DND-41 (cell line): ENCODE measurements at regions not wholly inside any gene's neighbourhood (a gene's known extent, or its start where the extent isn't known, plus 50 kb on each side); places are given as distances from the start of the nearest gene placed in this dataset.

Source experiments
- ATAC-seq: fragments of 200-7000 bp; cut with Tn5 transposase; 3 replicates; pipeline ENCODE4 v1.9.1; 2021; ENCODE audit warnings: low read depth; ENCODE audit not compliant: insufficient read depth
- DNase-seq: peaks from one replicate; pipeline ENCODE4 v3.0.0-alpha.2; 2020
- H2AFZ ChIP-seq: 2 replicates; pipeline ENCODE4 v1.6.0; 2012; ENCODE audit warnings: low read depth, low read length
- H3K27ac ChIP-seq: 2 replicates; pipeline ENCODE4 v1.5.1; 2012; ENCODE audit warnings: low read length, inconsistent platforms
- H3K27me3 ChIP-seq: fragments of 200-600 bp; sonication (generic); 2 replicates; pipeline ENCODE4 v1.6.0; 2012; ENCODE audit warnings: low read length, mild to moderate bottlenecking, inconsistent platforms; ENCODE audit not compliant: insufficient read depth, poor library complexity
- H3K36me3 ChIP-seq: 2 replicates; pipeline ENCODE4 v1.5.1; 2012; ENCODE audit warnings: low read length, inconsistent platforms; ENCODE audit not compliant: insufficient read depth
- H3K4me1 ChIP-seq: 2 replicates; pipeline ENCODE4 v1.5.1; 2012; ENCODE audit warnings: mild to moderate bottlenecking, low read length; ENCODE audit not compliant: insufficient read depth
- H3K4me2 ChIP-seq: 2 replicates; pipeline ENCODE4 v1.6.0; 2012; ENCODE audit warnings: mild to moderate bottlenecking, moderate library complexity, low read length, inconsistent platforms; ENCODE audit not compliant: insufficient read depth
- H3K4me3 ChIP-seq, 2 experiments: fragments of 200-600 bp in 1 of 2; shearing (Covaris generic) in 1 of 2; 2 replicates each; pipeline ENCODE4 v1.5.1; 2012 to 2016; ENCODE audit warnings: inconsistent platforms in 2 of 2, low read length in 2 of 2, mild to moderate bottlenecking in 2 of 2, low read depth in 1 of 2, moderate library complexity in 1 of 2
- H3K79me2 ChIP-seq: 2 replicates; pipeline ENCODE4 v1.6.0; 2012; ENCODE audit warnings: low read length, inconsistent platforms; ENCODE audit not compliant: insufficient read depth
- H3K9ac ChIP-seq: 2 replicates; pipeline ENCODE4 v1.6.0; 2012; ENCODE audit warnings: low read depth, mild to moderate bottlenecking, inconsistent platforms, low read length, moderate library complexity
- H3K9me3 ChIP-seq: 2 replicates; pipeline ENCODE4 v1.5.1; 2012; ENCODE audit warnings: low read length, moderate library complexity, mild to moderate bottlenecking, inconsistent platforms; ENCODE audit not compliant: insufficient read depth, severe bottlenecking
- H4K20me1 ChIP-seq: 2 replicates; pipeline ENCODE4 v1.6.0; 2012; ENCODE audit warnings: low read length; ENCODE audit not compliant: insufficient read depth
- EZH2 ChIP-seq: IDR thresholded peaks from 3 replicates; pipeline ENCODE4 v1.6.1; 2012; ENCODE audit warnings: borderline replicate concordance, low read depth, mild to moderate bottlenecking, moderate library complexity, low read length, inconsistent platforms; ENCODE audit not compliant: severe bottlenecking
- TF ChIP-seq, protein P1 (sequence below): IDR thresholded peaks from 2 replicates; pipeline ENCODE4 v1.5.1; 2012; ENCODE audit warnings: borderline replicate concordance, low read length, moderate library complexity, mild to moderate bottlenecking; ENCODE audit not compliant: poor library complexity, severe bottlenecking; ENCODE audit errors: extremely low read depth

DNA sequence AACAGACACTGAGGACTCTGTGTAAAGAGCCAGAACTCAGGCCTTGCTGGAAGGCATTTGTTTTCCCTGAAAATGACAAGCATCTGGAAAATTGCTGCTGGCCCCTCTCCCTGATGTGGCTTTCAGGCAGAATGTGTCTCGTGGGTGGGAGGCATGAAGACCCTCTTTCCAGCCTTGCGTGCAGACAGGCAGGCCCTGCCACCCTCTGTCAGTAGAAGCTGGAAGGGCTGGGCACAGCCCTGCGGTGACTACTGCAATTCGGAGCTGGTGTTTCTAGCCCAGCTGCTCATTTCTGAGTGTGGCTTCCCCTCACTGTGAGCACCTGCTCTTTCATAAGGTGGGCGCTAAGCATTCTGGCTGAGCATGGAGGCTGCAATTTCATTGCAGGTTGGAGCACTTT lies 349.9 kb downstream of the PTPRU start:
- Histone ChIP-seq H3K36me3 (no peaks in the 10 kb centered on the region), H3K27ac (no peak overlapping the region), H4K20me1 (no peaks in the 10 kb centered on the region), H3K4me2 (no peak overlapping the region), H3K9ac (no peak overlapping the region), H3K4me1 (no peaks in the 10 kb centered on the region), H2AFZ (no peak overlapping the region), H3K4me3 (no peak overlapping the region), H3K9me3 (no peaks in the 10 kb centered on the region), H3K27me3 (no peaks in the 10 kb centered on the region), H3K79me2 (no peaks in the 10 kb centered on the region)
- ATAC-seq (no peak), DNase-seq (no peak)
- TF ChIP-seq EZH2, result no peak
- TF ChIP-seq, protein P1, sequence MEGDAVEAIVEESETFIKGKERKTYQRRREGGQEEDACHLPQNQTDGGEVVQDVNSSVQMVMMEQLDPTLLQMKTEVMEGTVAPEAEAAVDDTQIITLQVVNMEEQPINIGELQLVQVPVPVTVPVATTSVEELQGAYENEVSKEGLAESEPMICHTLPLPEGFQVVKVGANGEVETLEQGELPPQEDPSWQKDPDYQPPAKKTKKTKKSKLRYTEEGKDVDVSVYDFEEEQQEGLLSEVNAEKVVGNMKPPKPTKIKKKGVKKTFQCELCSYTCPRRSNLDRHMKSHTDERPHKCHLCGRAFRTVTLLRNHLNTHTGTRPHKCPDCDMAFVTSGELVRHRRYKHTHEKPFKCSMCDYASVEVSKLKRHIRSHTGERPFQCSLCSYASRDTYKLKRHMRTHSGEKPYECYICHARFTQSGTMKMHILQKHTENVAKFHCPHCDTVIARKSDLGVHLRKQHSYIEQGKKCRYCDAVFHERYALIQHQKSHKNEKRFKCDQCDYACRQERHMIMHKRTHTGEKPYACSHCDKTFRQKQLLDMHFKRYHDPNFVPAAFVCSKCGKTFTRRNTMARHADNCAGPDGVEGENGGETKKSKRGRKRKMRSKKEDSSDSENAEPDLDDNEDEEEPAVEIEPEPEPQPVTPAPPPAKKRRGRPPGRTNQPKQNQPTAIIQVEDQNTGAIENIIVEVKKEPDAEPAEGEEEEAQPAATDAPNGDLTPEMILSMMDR, result no peak

DNA sequence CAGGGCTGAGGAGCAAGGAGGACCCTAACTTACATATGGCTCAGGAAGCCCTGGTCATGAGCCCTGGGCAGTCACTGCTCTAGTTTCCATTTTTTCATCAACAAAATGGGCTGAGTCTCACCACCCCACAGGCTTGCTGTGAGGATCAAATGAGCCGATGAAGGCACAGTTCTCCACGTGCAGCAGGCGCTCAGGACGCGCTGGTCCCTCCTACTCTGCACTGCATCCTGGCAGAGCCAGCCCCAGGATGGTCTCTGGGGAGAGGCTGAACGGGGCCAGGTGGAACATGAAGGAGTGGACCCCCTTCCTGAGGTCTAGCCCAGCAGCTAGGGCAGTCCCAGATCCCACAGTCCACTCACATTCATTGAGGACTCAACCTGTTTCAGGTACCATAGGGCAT lies 349.3 kb downstream of the PTPRU start:
- Histone ChIP-seq H4K20me1 (no peaks in the 10 kb centered on the region), H3K27ac (no peak overlapping the region), H3K9ac (no peak overlapping the region), H3K36me3 (no peaks in the 10 kb centered on the region), H3K79me2 (no peaks in the 10 kb centered on the region), H3K4me2 (no peak overlapping the region), H3K27me3 (no peaks in the 10 kb centered on the region), H3K4me3 (no peak overlapping the region), H3K9me3 (no peaks in the 10 kb centered on the region), H2AFZ (no peak overlapping the region), H3K4me1 (no peaks in the 10 kb centered on the region)
- ATAC-seq (no peak), DNase-seq (no peak)
- TF ChIP-seq, protein P1, result no peak
- TF ChIP-seq EZH2, result no peak

DNA sequence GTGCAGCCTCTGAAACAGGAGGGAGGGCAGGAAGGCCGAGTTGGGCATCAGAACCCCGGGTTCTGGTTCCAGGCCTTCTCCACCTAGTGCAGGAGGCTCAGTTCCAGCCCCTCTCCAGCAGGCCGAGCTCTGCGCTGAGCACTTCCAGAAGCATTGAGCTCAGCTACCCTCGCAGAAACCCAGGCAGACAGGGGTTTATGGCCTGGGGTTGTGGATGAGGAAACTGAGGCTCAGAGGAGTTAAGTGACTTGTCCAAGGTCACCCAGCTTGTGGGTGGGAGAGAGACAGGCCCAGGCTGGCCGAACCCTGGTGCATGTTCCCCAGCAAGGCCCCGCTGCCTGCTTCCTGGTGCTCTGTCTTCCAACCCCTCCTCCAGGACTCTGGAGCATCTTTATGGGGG lies 348.9 kb downstream of the PTPRU start:
- no peak for ATAC-seq

DNA sequence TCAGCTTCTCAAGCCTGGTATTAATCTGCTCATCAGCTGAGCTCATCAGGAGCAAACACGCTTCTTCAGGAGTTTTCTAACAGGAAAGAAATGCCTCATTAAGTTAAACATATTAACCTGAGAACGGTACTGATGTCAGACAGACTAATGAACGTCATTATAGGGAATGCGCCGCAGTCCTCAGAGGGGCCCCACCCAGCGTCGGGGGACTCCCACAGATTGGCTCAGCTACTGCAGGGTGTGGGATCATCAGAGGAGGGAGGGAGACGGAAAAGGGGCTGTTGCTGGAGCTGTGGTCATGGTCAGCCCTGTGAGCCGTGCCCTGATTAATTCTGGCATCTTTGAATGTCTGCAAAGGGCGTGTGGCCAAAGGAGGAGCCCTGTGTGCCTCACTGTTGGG lies 348.5 kb downstream of the PTPRU start:
- H3K4me2 ChIP-seq, result no peak overlapping the region
- TF ChIP-seq EZH2, result no peak
- TF ChIP-seq, protein P1, result no peak
- no peak overlapping the region for H3K4me3 ChIP-seq
- no peak overlapping the region for H2AFZ ChIP-seq
- ATAC-seq (no peak), DNase-seq (no peak)
- H3K36me3 ChIP-seq, result no peaks in the 10 kb centered on the region
- H3K27me3 ChIP-seq, result no peaks in the 10 kb centered on the region
- H4K20me1 ChIP-seq, result no peaks in the 10 kb centered on the region
- no peaks in the 10 kb centered on the region for H3K4me1 ChIP-seq
- H3K27ac ChIP-seq, result no peak overlapping the region
- H3K9ac ChIP-seq, result no peak overlapping the region
- H3K9me3 ChIP-seq, result no peaks in the 10 kb centered on the region
- no peaks in the 10 kb centered on the region for H3K79me2 ChIP-seq

More for the DNA sequence above, 348.9 kb downstream of the PTPRU start:
- H4K20me1 ChIP-seq, result no peaks in the 10 kb centered on the region
- no peak overlapping the region for H2AFZ ChIP-seq
- no peaks in the 10 kb centered on the region for H3K36me3 ChIP-seq
- H3K4me2 ChIP-seq, result no peak overlapping the region
- no peak for DNase-seq
- no peaks in the 10 kb centered on the region for H3K9me3 ChIP-seq
- H3K4me3 ChIP-seq, result no peak overlapping the region
- H3K79me2 ChIP-seq, result no peaks in the 10 kb centered on the region
- H3K27me3 ChIP-seq, result no peaks in the 10 kb centered on the region
- TF ChIP-seq, protein P1, result no peak
- no peak for TF ChIP-seq EZH2
- H3K9ac ChIP-seq, result no peak overlapping the region
- H3K4me1 ChIP-seq, result no peaks in the 10 kb centered on the region
- H3K27ac ChIP-seq, result no peak overlapping the region
